NCI-H2227 (cell line): ENCODE measurements at regions not wholly inside any gene's neighbourhood (a gene's known extent, or its start where the extent isn't known, plus 50 kb on each side); places are given as distances from the start of the nearest gene placed in this dataset.

Experiments used
- DNase-seq: peaks from one replicate; lab custom pipeline; 2025; ENCODE audit not compliant: unreplicated experiment; lab: John Stamatoyannopoulos, UW

- peak; percentile 91 for DNase-seq
These were observed 57.9 kb upstream of the VSTM2B start for GRCh38 chr19:29467824-29468401.

DNA sequence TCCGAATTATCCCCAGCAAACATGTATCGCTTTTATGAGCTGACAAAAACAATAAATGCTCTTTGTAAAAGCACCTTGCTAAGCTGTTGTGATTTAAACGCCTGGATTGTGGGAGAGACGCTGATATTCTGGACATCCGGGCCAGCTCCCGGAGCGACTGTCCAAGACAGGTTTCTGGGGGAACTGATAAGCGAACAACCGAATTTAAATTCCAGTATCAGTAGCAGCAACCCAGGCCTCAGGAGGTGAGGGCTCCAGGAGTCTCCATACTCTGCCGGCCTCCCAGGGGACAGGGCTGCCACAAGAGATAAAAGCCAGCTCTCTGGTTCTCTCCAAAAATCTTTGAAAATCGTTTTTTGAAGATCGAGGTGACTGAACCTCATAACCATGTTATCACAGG lies 50.3 kb upstream of the VSTM2B start:
- no peak for DNase-seq
